HL-60/S4 treated with retinoic acid at 250 ng/mL for 4 days and 3 days (cell line): ENCODE measurements at regions not wholly inside any gene's neighbourhood (a gene's known extent, or its start where the extent isn't known, plus 50 kb on each side); places are given as distances from the start of the nearest gene placed in this dataset.
"Not testable (repeated sequence)": the region's sequence is repeated elsewhere in the genome, so short reads cannot be mapped to it uniquely, and the experiment has no call there.

Experiments used
- in situ Hi-C: fragments of 300-500 bp; cut with MboI; formaldehyde crosslinking; loops from 2 replicates; pipeline ENCODE4 v1.7.0; 2022; ENCODE audit warnings: low sequenced_read_pairs

DNA sequence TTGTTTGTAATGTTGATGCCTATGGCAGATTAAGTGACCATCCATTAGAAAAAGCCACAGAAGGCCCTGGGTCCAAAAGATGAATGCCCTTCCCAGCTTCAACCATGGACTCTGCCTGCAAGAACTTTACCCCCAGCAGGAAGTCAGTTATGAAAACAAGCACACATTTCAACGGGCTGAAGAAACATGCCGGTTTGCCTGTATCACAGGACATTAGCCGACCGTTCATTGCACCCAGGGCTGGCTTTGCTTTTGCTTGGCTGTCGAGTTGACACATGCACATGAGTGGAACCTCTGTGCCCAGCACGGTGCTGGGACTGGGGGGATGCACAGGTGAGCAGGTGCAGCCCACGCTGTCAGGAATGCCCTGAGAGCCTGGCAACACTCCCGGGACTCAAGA lies 1087.0 kb downstream of the BCL11B start:
- in situ Hi-C loops, result no loop called here

DNA sequence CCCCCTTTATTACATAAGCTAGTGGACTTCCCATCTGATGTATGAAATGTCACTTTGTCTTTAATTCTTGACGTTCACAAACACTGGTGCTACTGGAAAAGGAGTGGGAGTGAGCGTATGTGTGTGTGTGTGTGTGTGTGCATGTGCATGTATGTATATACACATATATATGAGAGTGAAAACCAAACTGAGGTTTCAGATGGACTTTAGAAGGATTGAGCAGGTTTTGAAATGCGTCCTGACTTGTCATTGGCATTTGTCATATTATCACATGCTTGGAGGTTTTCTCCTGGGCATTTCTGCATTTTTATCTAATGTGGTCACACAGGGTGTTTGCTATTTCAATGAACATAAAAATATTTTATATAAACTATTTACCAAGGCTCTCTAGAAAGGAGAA lies 1085.9 kb downstream of the BCL11B start:
- in situ Hi-C loops, result no loop called here

DNA sequence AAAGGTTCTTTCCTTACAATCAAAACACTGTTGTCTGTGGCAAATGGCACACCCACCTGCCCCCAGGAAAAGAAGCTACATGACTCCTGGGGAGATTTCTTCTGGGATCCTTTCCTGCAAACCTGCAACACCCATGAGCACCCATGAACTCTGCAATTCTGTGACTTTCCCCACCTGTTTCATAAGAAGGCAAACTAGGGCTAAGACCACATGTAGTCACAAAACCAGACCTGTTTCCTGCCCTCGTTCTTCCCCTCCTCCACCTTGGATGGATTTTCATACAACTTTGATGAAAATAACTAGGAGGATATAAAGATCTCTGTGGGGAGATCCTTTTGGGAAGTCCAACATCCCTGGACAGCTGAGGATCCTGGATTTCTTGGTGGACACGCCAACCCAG lies 1084.7 kb downstream of the BCL11B start:
- in situ Hi-C loops, result no loop called here

DNA sequence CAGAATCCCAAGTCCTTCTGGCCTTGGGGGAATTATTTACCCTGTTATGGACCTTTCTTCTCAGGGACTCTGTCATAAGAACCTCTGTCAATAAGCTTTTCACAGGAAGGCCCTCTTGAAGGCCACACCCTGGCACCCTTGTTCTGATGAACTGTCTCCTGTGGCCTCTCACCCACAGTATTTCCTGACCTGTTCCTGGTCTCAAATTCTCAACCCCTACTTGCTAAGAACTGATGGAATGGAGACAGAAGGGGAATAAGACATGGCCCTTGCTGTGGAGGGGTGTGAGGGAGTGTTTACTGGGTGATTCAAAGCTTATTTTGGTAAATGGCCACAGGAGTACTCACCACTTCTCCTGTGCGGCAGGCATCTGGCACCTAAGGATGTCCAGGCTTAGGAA lies 1082.9 kb downstream of the BCL11B start:
- in situ Hi-C loops, result no loop called here

DNA sequence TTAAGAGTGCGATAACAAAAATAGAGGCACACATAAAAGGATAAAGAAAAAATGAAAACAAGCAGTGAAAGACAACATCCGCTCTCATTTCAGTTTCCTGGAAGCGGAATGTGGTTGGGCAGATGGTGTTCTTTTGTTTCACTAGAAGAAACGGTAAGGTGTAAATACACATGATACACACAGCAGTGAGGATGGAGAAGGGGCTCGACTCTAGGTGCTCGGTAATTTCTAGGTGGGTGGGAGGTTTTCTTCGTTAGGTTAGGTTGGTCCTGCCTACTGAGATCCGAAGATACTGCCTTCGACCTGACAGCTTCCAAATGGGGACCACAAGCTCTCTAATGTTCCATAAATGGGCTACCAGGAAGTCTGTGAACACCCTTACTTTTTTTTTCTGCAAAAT lies 1082.5 kb downstream of the BCL11B start:
- in situ Hi-C loops, result no loop called here

DNA sequence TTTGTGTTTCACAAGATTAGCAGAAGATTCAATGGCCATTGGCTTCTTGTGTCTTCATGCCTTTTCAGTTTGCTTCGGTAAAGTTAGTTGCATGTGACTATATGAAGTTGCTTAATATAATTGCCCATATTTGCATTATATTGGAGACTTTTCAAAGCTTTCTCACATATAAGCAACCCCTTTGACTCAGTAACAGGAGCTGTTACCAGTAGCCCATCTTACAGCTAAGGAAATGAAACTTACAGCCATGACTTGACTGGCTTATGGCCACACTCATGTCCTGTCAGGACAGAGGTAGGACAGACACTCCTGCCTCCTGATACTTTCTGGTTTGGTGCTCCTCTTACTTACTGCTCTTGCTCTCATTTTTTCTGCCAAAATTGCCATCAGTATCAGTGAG lies 1082.1 kb downstream of the BCL11B start:
- in situ Hi-C loops, result no loop called here

DNA sequence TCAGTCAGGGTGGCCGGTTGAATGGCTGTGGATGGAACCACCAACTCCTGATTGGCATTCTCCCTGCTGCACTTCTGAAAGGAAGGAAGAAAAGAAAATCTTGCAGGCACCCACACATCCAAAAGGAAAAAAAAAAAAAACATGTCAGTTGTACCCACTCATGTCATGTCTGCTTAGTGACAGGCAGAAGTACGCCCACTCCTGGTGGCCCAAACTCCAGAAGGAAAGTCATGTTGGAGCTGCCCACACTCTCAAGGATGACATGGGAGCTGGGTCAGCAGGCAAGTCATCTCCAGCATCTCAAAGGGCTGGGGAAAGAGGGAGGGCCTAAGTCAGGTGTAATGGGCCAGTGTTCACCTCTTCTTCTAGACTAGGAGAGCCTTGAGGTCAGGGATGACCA lies 1079.1 kb downstream of the BCL11B start:
- in situ Hi-C loops, result no loop called here

DNA sequence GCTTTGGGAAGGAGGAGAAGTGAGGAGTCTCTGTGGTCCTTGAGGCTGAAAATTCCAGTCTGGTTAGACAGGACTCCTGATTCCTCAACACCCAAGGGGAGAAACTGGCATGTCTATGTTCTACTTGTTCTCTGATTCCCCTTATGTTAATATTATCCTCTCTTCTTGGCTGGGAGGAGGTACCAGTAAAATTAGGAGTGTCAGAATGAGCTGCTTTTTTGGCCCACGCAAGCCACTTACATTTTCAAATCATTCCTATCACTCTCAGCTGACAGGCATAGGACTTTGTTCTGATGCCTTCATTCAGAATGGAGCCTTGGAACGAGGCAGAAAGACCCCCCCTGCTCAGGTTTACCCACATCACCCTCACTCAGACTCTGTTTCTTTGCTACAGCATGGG lies 1077.2 kb downstream of the BCL11B start:
- in situ Hi-C loops, result no loop called here

DNA sequence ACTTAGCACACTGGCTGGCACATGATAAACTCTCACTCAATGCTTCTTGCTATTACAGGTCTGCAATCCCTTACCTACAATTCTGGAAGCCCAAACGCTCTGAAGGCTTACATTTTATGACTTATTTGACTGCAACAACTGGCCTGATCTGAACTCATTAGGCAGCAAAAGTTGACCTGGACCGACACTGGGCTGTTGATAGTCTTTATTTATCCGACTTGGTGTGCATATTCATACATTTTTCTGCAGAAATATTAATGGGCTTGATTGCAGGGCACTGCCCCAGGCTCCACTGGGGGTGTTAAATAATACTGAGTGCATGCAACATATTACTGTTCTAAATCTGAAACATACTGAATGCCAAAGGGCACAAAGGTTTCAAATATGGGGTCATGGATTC lies 1076.7 kb downstream of the BCL11B start:
- in situ Hi-C loops, result no loop called here

DNA sequence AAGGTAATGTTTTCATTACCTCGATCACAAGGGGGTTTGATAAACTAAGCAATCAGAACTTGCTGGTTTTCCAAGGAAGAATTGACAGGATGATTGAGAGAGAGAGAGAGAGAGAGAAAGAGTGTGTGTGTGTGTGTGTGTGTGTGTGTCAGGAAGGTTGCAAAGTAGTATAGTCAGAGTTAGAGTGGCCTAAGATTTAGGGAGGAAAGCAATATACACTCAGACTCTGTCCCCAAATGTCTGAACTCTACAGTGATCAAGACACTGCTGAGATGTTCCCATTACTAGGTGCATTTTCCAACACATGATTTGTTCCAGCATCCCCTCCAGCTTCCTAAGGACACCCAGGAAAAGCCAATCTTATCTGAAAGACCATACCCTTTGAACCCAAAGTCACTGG lies 1074.1 kb downstream of the BCL11B start:
- in situ Hi-C loops, result no loop called here

DNA sequence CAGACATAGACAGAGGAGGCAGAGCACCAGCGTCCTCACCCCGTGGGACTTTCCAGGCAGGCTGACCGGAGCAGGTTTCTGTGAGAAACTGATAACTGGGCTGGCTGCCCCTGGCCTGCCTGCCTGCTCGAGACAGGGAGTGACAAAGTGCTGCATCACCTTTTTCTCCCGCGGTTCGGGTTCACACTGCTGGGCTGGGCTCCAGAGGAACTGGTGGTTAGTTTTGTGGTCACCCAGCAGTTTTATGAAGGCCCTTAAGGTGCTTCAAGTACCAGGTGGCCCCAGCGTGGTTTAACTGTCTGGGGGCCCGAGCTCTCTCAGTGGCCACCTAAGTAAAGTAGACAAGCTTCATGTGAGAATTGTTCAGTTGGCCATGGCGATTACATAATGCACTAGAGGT lies 1073.6 kb downstream of the BCL11B start:
- in situ Hi-C loops, result no loop called here

DNA sequence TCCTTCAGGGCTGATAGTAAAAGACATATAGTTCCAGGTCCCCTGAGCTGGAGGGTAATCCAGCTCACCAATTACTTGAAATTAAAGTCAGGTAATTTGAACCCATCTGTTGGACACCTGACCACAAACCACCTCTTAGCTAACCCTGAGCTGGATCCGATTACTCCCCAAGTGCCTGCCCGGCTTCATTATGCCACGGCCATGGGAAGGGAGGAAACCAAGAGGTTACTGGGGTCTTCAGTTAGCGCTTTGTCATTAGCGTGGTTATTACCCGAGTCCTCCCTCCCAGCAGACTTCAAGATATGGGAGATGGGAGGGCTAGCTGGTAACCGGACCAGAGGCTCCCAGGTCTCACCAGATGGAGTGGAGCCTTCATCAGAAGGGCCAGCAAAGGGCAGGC lies 1071.4 kb downstream of the BCL11B start:
- in situ Hi-C loops, result no loop called here

DNA sequence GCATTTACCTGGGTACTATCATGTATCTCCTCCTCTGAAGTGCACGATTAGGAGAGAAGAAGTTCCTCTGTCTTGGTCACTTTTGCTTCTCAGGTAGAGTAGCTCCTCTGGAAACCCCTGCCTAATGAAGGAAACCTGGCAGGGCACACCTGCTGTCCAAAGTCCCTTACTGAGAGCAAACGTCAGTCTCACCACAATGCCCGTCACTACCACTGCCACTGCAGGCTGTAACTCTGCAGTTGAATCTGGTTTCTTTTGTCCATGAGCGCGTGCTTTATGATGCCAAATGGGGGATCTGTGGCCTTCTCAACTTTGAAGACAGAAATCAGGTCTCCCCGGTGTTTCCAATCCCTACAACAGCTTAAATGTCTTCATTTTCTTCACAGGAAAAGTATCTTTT lies 1068.6 kb downstream of the BCL11B start:
- in situ Hi-C loops, result no loop called here

DNA sequence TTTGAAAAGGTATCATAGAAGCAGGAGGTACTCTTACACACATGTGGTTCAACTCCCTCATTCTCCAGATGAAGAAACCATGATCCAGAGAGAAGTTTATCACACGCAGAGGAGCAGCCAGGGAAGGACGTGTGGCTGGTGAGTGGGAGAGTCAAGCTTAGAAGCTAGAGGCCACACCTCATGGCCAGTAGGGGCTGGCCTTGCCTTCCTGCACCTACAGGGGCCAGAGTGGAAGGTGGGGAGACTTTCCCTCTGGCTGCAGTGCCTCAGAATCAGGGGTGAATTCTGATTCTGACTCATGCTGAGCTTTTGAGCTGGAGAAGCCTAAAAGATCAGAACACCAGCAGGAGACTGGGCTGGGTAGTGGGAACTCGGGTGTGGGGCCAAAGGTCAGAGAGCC lies 1067.9 kb downstream of the BCL11B start:
- in situ Hi-C loops, result no loop called here

DNA sequence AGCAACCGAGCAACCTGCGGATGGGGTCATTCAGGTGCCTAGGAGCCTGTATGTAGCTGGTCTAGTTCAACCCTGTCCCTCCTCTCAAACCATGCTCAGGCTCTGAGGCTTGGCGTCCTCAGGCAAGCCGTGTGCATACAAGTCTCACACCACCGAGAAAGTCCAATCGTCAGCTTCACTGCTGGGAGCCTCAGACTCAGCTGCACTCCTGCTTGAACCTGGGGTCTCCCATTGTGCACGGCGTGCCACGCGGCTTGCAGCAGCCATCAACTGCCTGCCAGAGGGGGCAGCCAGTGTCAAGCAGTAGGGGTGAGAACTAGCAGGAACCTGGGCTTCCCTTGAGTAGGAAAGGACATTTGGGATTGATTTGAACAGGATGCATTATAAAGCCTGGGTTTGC lies 1064.6 kb downstream of the BCL11B start:
- in situ Hi-C loops, result no loop called here

DNA sequence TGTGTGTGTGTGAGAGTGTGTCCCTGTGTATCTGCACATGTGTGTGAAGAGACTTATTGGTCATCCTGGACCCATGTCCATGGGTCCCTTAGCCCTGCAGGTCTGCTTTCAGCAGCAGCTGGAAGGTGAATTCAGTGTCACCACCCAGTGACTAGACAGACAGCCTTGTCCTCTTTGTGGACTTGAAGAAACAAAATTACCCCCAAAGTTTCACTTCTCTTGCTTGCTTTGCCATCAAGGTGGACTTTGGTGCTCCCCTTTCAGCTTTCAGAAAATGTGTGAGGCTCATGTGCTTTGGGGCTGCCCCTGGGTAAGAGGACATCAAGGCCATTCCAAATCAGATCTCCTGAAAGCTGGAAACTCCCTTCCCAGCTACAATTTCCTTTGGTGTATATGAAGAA lies 1063.8 kb downstream of the BCL11B start:
- in situ Hi-C loops, result no loop called here

DNA sequence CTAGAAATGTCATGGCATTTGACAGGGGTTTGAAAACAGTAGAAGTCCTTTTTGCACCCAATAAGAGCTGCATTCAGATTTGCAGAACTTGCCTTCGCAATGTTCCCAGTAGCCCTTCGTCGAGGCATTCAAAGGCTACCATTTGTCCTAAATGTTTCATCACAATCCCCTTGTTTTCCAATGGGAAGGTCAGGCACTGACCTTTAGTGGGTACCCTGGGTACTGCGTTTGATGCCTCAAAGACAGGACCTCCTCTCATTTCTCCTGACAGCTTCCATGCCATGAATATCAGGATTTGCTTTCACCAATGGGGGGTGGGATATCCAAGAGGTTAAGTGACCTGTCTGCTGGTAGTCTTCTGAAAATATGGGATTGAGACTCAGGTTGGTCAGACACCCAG lies 1063.1 kb downstream of the BCL11B start:
- in situ Hi-C loops, result no loop called here

DNA sequence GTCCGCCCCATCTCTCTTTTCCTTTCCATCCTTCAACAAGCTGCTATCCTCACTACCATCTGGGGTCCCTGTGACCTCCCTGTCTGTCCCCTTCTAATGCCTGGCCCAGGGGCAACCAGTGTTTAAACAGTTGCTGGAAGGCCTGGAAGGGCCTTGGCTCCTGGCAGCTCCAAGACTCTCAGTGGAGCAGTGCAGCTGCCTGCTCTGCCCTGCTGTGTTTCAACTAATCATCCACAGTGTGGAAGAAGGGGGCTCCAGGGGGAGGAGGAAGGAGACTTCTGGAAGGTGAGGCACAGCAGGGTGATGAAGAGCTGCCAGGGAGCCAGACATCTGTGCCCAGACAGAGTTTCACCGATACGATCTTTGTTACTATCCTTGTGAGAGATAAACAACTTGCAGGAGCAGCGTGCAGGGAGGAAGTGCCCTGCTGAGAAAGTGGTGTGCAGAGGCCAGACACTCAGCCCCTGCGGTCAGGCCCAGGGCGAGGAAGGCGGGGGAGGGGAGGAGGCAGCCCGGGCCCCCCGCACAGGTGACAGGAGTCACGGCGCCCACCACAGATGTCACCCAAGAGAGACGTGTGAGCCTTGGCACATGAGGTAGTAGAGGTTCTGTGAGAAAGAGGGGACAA lies 1061.8 kb downstream of the BCL11B start:
- in situ Hi-C loops, result no loop called here

DNA sequence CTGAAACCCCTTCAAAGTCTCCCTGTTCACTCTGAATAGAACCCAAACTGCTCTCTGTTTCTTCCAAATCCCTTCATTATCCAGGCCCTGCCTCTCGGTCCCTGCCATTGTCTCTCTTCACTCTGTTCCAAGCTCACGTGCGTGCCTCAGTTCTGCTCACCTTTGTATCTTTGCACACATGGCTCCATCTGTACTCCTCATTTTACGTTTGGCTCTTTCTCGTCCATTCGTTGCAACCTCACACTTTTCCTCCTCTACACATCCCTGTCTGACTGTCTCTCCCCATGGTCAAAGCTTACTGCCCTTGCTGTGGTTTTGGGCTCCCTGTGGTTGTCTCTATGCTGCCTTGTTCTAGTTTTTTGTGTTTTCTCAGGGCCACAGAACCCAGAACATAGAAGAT lies 1054.5 kb downstream of the BCL11B start:
- in situ Hi-C loops, result no loop called here

DNA sequence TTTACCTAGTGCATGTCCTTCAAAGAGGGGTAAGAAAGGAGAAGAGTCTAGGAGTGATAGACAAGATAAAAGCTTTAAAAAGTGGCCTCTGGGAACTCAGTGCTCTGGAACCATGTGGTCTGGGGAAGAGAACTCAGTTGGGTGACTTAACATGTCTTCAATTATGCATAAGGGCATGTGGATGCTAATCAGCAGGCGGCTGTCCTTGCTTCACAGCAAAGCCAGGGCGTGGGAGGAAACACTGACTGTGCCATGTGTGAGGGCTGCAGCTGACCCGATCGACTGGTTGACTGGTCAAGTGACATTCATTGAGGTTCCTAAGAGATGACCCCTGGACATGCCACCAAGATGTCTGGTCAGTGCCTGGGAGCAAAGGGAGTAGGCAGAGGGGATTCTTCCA lies 1053.8 kb downstream of the BCL11B start:
- in situ Hi-C loops, result no loop called here

DNA sequence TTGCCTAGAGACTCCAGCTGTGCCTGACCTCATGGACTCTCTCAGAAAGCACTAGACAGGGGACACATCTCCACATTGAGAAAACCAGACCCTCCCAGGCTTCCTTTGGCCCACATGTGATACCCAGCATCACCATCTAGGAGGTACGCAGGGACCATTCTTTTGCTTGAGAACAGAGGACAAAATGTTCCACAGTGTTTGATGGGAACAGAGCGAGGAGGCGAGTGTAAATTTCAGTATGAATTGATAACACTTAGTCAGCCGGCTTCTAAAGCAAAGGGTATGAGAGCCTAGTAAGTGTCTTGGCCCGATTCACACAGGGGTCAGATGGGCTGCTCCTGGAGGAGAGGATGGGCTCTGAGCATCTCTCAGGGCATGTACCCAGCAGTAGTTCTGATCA lies 1052.4 kb downstream of the BCL11B start:
- in situ Hi-C loops, result no loop called here

DNA sequence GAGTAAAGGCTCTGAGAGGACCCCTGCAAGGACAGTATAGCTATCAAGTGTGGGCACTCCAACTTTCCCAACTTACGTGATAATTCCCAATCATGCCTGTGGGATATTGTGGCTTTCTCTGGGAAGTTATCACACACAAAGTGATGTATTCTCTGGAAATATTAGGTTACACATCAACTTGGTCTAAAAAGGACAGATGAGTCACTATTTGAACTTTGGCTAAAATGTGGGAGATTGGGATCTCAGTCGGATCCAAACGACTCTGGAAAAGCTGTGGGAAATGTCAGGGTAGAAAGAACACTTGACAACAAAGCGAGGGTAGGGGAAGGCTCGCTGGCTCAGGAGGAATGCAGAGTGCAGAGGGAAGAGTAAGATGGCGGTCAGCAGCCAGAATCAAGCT lies 1048.9 kb downstream of the BCL11B start:
- in situ Hi-C loops, result no loop called here

DNA sequence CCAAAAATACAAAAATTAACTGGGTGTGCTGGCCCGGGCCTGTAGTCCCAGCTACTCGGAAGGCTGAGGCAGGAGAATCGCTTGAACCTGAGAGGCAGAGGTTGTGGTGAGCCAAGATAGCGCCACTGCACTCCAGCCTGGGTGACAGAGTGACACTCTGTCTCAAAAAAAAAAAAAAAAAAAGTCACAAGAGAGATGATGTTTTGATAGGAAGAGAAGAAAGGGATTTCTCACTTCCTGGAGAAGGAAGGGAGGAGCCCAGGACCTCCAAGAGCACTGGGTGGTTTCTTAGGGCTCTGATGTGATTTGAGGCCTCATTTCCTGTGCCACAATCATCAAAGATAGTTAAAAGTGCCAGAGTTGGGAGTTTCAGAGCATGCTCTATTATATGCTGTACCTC lies 1048.3 kb downstream of the BCL11B start:
- in situ Hi-C loops, result not testable (repeated sequence)

DNA sequence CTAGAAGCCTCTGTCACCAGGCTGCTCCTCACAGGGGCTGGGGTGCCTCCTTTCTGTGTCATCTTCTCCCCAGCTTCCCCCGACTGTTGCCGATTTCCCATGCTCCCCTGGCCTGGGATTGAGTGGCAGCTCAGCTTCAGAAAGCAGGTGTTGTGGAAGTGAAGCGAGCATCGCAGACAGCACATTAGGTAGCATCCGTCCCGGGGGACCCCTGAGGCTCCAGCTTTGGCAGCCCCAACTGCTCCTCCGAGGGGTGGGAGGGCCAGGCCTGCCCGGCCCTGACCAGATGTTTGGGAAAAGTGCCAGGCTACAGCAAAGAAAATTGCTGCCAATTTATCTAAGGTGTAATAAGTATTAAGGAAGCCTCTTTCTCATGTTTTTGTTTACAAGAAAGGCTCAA lies 1045.6 kb downstream of the BCL11B start:
- in situ Hi-C loops, result no loop called here
